H1 (cell line): ENCODE measurements at regions not wholly inside any gene's neighbourhood (a gene's known extent, or its start where the extent isn't known, plus 50 kb on each side); places are given as distances from the start of the nearest gene placed in this dataset.

Experiments used
- CTCF ChIA-PET: fragments of 300-600 bp; sonication (Branson Sonifier 250); formaldehyde crosslinking; loops from one replicate; lab custom pipeline; 2021; ENCODE audit not compliant: partially characterized antibody; lab: Charles Lee
- POLR2A ChIA-PET: fragments of 300-600 bp; sonication (Branson Sonifier 250); formaldehyde crosslinking; loops from one replicate; lab custom pipeline; 2021; ENCODE audit warnings: inconsistent platforms; ENCODE audit not compliant: partially characterized antibody; lab: Charles Lee
- DNase-seq, 2 experiments: peaks; one replicate each; pipeline versions ENCODE4 v3.0.0 to v3.0.0-alpha.2; 2010 to 2022; ENCODE audit warnings: low spot score in 2 of 2, low read depth in 1 of 2, mixed read lengths in 1 of 2
- FAIRE-seq: peaks from 2 replicates; lab custom pipeline; 2011; peaks lifted over from hg19 to GRCh38; lab: Jason Lieb, UNC
- H2AFZ ChIP-seq: 2 replicates; pipeline ENCODE4 v1.8.1; 2012; ENCODE audit warnings: low read length, inconsistent platforms
- H2AK5ac ChIP-seq: 2 replicates; pipeline ENCODE4 v1.6.1; 2013; ENCODE audit warnings: low read depth, low read length
- H2BK120ac ChIP-seq: replicated peaks from 2 replicates; pipeline ENCODE3; 2013; ENCODE audit warnings: low read depth, low read length, inconsistent platforms
- H2BK12ac ChIP-seq: 2 replicates; pipeline ENCODE4 v1.6.1; 2013; ENCODE audit warnings: low read depth, low read length
- H2BK15ac ChIP-seq: 2 replicates; pipeline ENCODE4 v1.6.1; 2013; ENCODE audit warnings: low read length
- H2BK20ac ChIP-seq: 2 replicates; pipeline ENCODE4 v1.6.1; 2013; ENCODE audit warnings: low read length
- H2BK5ac ChIP-seq: 2 replicates; pipeline ENCODE4 v1.6.1; 2013; ENCODE audit warnings: low read depth, low read length
- H3K14ac ChIP-seq: 2 replicates; pipeline ENCODE4 v1.6.1; 2013; ENCODE audit warnings: inconsistent platforms; ENCODE audit not compliant: insufficient read length
- H3K18ac ChIP-seq: 2 replicates; pipeline ENCODE4 v1.6.1; 2013; ENCODE audit warnings: low read length; ENCODE audit errors: extremely low read depth
- H3K23ac ChIP-seq: 2 replicates; pipeline ENCODE4 v1.6.1; 2013; ENCODE audit warnings: inconsistent platforms; ENCODE audit not compliant: insufficient read length
- H3K23me2 ChIP-seq: 2 replicates; pipeline ENCODE4 v1.6.1; 2013; ENCODE audit warnings: low read depth, low read length
- H3K27ac ChIP-seq: 2 replicates; pipeline ENCODE4 v1.6.1; 2011; ENCODE audit warnings: low read depth, low read length, inconsistent platforms
- H3K27me3 ChIP-seq, 4 experiments: replicated peaks in 1 of 4; 1 replicate in 1 of 4; 2 replicates in 3 of 4; pipeline versions ENCODE4 v1.6.1 to v1.8.1; 2011 to 2013; ENCODE audit warnings: low read length in 3 of 4, mild to moderate bottlenecking in 3 of 4, inconsistent platforms in 2 of 4, mixed read lengths in 2 of 4, moderate library complexity in 1 of 4; ENCODE audit not compliant: control insufficient read depth in 3 of 4, insufficient read depth in 3 of 4; ENCODE audit errors: extremely low read depth in 1 of 4
- H3K36me3 ChIP-seq, 4 experiments: 2 replicates each; pipeline versions ENCODE4 v1.6.1 to v1.8.1; 2011 to 2013; ENCODE audit warnings: mild to moderate bottlenecking in 4 of 4, low read length in 3 of 4, moderate library complexity in 2 of 4, control low read depth in 1 of 4, inconsistent platforms in 1 of 4; ENCODE audit not compliant: insufficient read depth in 4 of 4, control insufficient read depth in 2 of 4
- H3K4ac ChIP-seq: replicated peaks from 2 replicates; pipeline ENCODE3; 2013; ENCODE audit warnings: low read length, low read depth, mixed read lengths, inconsistent platforms; ENCODE audit not compliant: insufficient read length
- H3K4me1 ChIP-seq, 4 experiments: replicated peaks in 1 of 4; 1 replicate in 1 of 4; 2 replicates in 3 of 4; pipeline versions ENCODE4 v1.6.1 to v1.8.1; 2011 to 2013; ENCODE audit warnings: low read length in 3 of 4, inconsistent platforms in 2 of 4, mixed read lengths in 1 of 4; ENCODE audit not compliant: insufficient read depth in 4 of 4, control insufficient read depth in 3 of 4
- H3K4me2 ChIP-seq, 2 experiments: 2 replicates each; pipeline versions ENCODE4 v1.6.1 to v1.8.1; 2011 to 2013; ENCODE audit warnings: low read depth in 2 of 2, low read length in 2 of 2, control low read depth in 1 of 2, inconsistent platforms in 1 of 2, mild to moderate bottlenecking in 1 of 2; ENCODE audit not compliant: insufficient read depth in 1 of 2
- H3K4me3 ChIP-seq, 4 experiments: fragments of 200-600, 300-600 bp in 1 of 4; sonication (generic), shearing (Covaris generic), sonication (Bioruptor Twin) in 1 of 4; 2 replicates each; pipeline versions ENCODE4 v1.5.1 to v1.8.1; 2011 to 2016; ENCODE audit warnings: low read length in 4 of 4, low read depth in 3 of 4, control low read depth in 2 of 4, inconsistent platforms in 2 of 4, mild to moderate bottlenecking in 2 of 4, mixed read lengths in 1 of 4, moderate library complexity in 1 of 4; ENCODE audit not compliant: insufficient read depth in 2 of 4; ENCODE audit errors: extremely low read depth in 1 of 4
- H3K56ac ChIP-seq: replicated peaks from 2 replicates; pipeline ENCODE3; 2013; ENCODE audit warnings: low read depth, mild to moderate bottlenecking, mixed read lengths, low read length, inconsistent platforms; ENCODE audit not compliant: insufficient read length
- H3K79me1 ChIP-seq: 2 replicates; pipeline ENCODE4 v1.6.1; 2013; ENCODE audit warnings: low read depth, low read length, control low read depth
- H3K79me2 ChIP-seq, 2 experiments: 2 replicates each; pipeline versions ENCODE4 v1.6.1 to v1.8.1; 2012 to 2013; ENCODE audit warnings: low read length in 2 of 2, mild to moderate bottlenecking in 2 of 2, inconsistent platforms in 1 of 2; ENCODE audit not compliant: insufficient read depth in 2 of 2, control insufficient read depth in 1 of 2
- H3K9ac ChIP-seq, 4 experiments: replicated peaks in 1 of 4; 1 replicate in 1 of 4; 2 replicates in 3 of 4; pipeline versions ENCODE4 v1.6.1 to v1.8.1; 2011 to 2013; ENCODE audit warnings: low read depth in 3 of 4, low read length in 3 of 4, control low read depth in 2 of 4, mild to moderate bottlenecking in 2 of 4, moderate library complexity in 2 of 4, inconsistent platforms in 1 of 4; ENCODE audit errors: extremely low read depth in 1 of 4
- H3K9me3 ChIP-seq, 2 experiments: 2 replicates each; pipeline versions ENCODE4 v1.6.1 to v1.8.1; 2012 to 2013; ENCODE audit warnings: mild to moderate bottlenecking in 2 of 2, moderate library complexity in 2 of 2, control low read depth in 1 of 2, inconsistent platforms in 1 of 2, low read depth in 1 of 2, low read length in 1 of 2, mixed read lengths in 1 of 2; ENCODE audit not compliant: insufficient read depth in 2 of 2
- H4K20me1 ChIP-seq, 2 experiments: replicated peaks in 1 of 2; 2 replicates each; pipeline versions ENCODE3 to v1.8.1; 2011 to 2013; ENCODE audit warnings: inconsistent platforms in 2 of 2, low read length in 2 of 2, mild to moderate bottlenecking in 1 of 2; ENCODE audit not compliant: insufficient read depth in 2 of 2, control insufficient read depth in 1 of 2
- H4K5ac ChIP-seq: 2 replicates; pipeline ENCODE4 v1.6.1; 2013; ENCODE audit warnings: low read length, low read depth, mixed read lengths, inconsistent platforms; ENCODE audit not compliant: insufficient read length
- H4K8ac ChIP-seq: 2 replicates; pipeline ENCODE4 v1.8.0; 2013; ENCODE audit warnings: mild to moderate bottlenecking, moderate library complexity, low read length, inconsistent platforms; ENCODE audit not compliant: insufficient read depth; ENCODE audit errors: extremely low read depth
- H4K91ac ChIP-seq: replicated peaks from 2 replicates; pipeline ENCODE3; 2013; ENCODE audit warnings: low read length, mixed read lengths, inconsistent platforms; ENCODE audit not compliant: insufficient read length
- BRCA1 ChIP-seq: IDR thresholded peaks from 2 replicates; pipeline ENCODE4 v1.6.1; 2012; ENCODE audit warnings: low read depth, low read length, improper control_type of control experiment
- CEBPB ChIP-seq: IDR thresholded peaks from 2 replicates; pipeline ENCODE4 v1.6.1; 2012; ENCODE audit warnings: low read depth, low read length
- EZH2 ChIP-seq: fragments of 200-600 bp; sonication (generic); IDR thresholded peaks from 2 replicates; pipeline ENCODE4 v1.7.1; 2012; ENCODE audit warnings: low read depth, mild to moderate bottlenecking, moderate library complexity, low read length, inconsistent platforms; ENCODE audit not compliant: severe bottlenecking
- KDM1A ChIP-seq: fragments of 200-600, 300-600 bp; sonication (generic); IDR thresholded peaks from 2 replicates; pipeline ENCODE4 v1.7.1; 2016; ENCODE audit warnings: mild to moderate bottlenecking, low read length, borderline replicate concordance
- SP4 ChIP-seq: IDR thresholded peaks from 2 replicates; pipeline ENCODE4 v1.6.1; 2012; ENCODE audit warnings: low read length, inconsistent platforms
- TCF12 ChIP-seq: IDR thresholded peaks from 2 replicates; pipeline ENCODE4 v1.6.1; 2011; ENCODE audit warnings: low read depth, mild to moderate bottlenecking, low read length
- USF2 ChIP-seq: IDR thresholded peaks from 2 replicates; pipeline ENCODE4 v1.6.1; 2011; ENCODE audit warnings: low read length, improper control_type of control experiment
- WGBS, 2 experiments: shearing (Covaris generic) in 1 of 2; methylation state at CpG; one replicate each; pipeline versions ENCODE4 v1.1.6 to v1.1.7; 2013 to 2015; ENCODE audit warnings: low lambda C conversion rate in 2 of 2, mixed read lengths in 2 of 2, inconsistent platforms in 1 of 2, low coverage in 1 of 2, missing lambda C conversion rate in 1 of 2; ENCODE audit not compliant: insufficient replicate concordance in 2 of 2, insufficient coverage in 1 of 2, insufficient read length in 1 of 2; ENCODE audit errors: extremely low coverage in 1 of 2, missing lambda C conversion rate in 1 of 2; 5-methylcytosine and 5-hydroxymethylcytosine counted together

- no peak for FAIRE-seq
- no peak overlapping the region for H2AFZ ChIP-seq
- H4K8ac ChIP-seq, result no peak overlapping the region
- H3K9ac ChIP-seq, result no peak overlapping the region
- no peak overlapping the region for H3K18ac ChIP-seq
- 94% methylated on average over 12 of the region's 12 CpGs; no CpG with 5 or more reads in 1 of the 2 experiments for WGBS, 2 experiments
- no peaks in the 10 kb centered on the region for H3K9me3 ChIP-seq
- CTCF ChIA-PET, result interaction anchor here (0.8 kb wide), 1 partner anchor 10 kb away, joined by 3 read pairs; no protein-coding TSS in a partner anchor
- H3K79me1 ChIP-seq, result no peaks in the 10 kb centered on the region
- H3K4me3 ChIP-seq, result no peak overlapping the region
- H3K56ac ChIP-seq, result no peak overlapping the region
- no peaks in the 10 kb centered on the region for H3K36me3 ChIP-seq
- no peaks in the 10 kb centered on the region for H3K27me3 ChIP-seq
- POLR2A ChIA-PET, result no interaction called here
- no peak overlapping the region for H2BK20ac ChIP-seq
- H3K79me2 ChIP-seq, result no peaks in the 10 kb centered on the region
- H2BK5ac ChIP-seq, result no peak overlapping the region
- no peak overlapping the region for H3K27ac ChIP-seq
- no peak overlapping the region for H2BK120ac ChIP-seq
- no peaks in the 10 kb centered on the region for H4K20me1 ChIP-seq
- no peak overlapping the region for H3K4me2 ChIP-seq
- H4K91ac ChIP-seq, result no peak overlapping the region
- no peak overlapping the region for H3K4ac ChIP-seq
- H3K14ac ChIP-seq, result no peak overlapping the region
- no peaks in the 10 kb centered on the region for H3K4me1 ChIP-seq
- no peak overlapping the region for H2BK12ac ChIP-seq
- H2BK15ac ChIP-seq, result no peak overlapping the region
- no peak overlapping the region for H4K5ac ChIP-seq
- no peak overlapping the region for H2AK5ac ChIP-seq
- TF ChIP-seq USF2 (no peak), EZH2 (no peak), KDM1A (no peak), CEBPB (no peak), TCF12 (no peak), BRCA1 (no peak), SP4 (no peak)
- H3K23ac ChIP-seq, result no peak overlapping the region
- H3K23me2 ChIP-seq, result no peaks in the 10 kb centered on the region
- DNase-seq, result no peak
These were observed 181.4 kb downstream of the JCAD start for GRCh38 chr10:29877793-29878491.
